ENCODE measurements at regions not wholly inside any gene's neighbourhood (a gene's known extent, or its start where the extent isn't known, plus 50 kb on each side); places are given as distances from the start of the nearest gene placed in this dataset.
"Not testable (repeated sequence)": the region's sequence is repeated elsewhere in the genome, so short reads cannot be mapped to it uniquely, and the experiment has no call there.

DNA sequence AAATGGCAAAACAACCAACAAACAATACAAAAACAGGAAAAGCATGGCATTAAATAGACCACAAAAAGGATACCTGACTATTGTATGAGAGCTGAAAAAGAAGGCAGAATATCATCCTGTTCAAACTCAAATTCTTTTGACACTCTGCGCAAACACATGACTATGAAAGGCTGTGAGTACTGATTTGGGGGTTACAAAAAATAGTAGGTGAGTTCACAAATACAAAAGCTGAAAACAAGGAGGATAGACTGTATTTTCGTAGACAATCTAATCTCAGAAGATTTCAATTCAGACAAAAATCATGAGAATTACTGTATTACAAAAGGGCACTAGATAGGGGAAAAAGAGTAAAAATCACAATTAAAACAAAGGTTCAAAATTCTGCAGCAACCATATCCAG lies 142.6 kb upstream of the C1QTNF3 start:
- TF ChIP-seq, protein P1, sequence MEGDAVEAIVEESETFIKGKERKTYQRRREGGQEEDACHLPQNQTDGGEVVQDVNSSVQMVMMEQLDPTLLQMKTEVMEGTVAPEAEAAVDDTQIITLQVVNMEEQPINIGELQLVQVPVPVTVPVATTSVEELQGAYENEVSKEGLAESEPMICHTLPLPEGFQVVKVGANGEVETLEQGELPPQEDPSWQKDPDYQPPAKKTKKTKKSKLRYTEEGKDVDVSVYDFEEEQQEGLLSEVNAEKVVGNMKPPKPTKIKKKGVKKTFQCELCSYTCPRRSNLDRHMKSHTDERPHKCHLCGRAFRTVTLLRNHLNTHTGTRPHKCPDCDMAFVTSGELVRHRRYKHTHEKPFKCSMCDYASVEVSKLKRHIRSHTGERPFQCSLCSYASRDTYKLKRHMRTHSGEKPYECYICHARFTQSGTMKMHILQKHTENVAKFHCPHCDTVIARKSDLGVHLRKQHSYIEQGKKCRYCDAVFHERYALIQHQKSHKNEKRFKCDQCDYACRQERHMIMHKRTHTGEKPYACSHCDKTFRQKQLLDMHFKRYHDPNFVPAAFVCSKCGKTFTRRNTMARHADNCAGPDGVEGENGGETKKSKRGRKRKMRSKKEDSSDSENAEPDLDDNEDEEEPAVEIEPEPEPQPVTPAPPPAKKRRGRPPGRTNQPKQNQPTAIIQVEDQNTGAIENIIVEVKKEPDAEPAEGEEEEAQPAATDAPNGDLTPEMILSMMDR (IDR thresholded peaks at IDR 0.05) = not testable (repeated sequence)
- TF ChIP-seq POLR2A, EP300 (IDR thresholded peaks at IDR 0.05): not testable (repeated sequence)

Data from tibial nerve (tissue), 4 donors.